GM18867 (cell line): ENCODE measurements at regions not wholly inside any gene's neighbourhood (a gene's known extent, or its start where the extent isn't known, plus 50 kb on each side); places are given as distances from the start of the nearest gene placed in this dataset.

Experiments
- ATAC-seq: cut with Tn5 transposase; IDR thresholded peaks from one replicate; pipeline ENCODE4 v1.9.1; 2021; ENCODE audit warnings: mild to moderate bottlenecking, moderate library complexity; ENCODE audit not compliant: unreplicated experiment

DNA sequence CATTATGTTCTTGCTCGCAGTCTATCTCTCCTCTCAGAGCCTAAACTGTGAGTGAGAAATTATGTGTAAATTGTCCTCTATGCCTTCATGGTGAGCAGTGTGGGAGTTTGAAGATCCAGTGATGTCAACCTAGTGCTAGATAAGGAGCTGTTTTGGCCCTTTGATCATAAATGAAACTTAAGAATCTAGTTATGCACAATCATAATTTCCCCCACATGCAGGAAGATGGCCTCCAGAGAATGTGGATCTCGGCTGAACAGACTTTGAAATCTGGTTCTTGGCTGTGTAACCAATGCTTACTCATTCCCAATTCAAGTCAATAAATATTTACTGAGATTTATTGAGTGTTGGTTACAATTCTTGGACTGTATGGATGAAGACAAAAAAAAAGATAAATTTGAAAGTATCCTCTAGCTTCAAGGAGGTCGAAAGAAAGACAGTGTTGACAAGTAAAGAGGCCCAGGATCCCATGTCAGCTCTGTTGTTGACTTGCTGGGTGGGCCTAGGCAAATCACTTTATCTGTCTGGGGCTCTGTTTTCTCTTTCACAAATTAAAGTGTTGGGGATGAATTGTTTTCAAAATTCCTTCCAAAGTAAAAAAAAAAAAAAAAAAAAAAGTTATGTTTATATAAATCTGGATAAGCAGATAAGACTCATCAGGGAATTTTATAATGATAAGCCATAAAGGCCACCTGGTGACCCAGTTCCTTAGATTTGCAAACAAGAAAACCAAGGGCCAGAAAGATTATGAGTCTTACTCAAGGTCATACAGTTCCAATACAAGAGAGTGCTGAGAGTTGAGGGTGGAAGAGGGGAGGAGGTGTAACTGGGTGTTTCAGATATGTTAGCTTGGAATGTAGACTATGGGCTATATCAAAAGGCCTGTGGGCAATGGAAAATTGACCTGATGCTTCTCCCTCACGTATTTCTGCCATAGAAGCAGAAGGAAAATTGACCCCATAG, 969.9 kb downstream of the KCNMA1 start:
- ATAC-seq = no peak

DNA sequence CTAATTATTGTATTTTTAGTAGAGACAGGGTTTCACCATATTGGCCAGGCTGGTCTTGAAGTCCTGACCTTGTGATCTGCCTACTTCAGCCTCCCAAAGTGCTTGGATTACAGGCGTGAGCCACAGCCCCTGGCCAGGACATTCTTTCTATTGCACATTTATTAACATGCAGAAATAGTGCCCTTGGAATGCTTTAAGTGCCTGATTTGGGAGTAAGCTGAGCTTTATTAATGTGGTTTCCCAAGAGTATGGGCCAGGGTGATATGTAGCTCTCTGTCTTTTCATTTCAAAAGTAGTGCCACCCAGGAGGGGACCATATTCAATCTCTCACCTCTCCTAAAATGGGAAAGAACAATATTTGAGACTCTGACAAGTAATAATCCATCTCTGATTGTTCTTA, 970.7 kb downstream of the KCNMA1 start:
- no peak for ATAC-seq

DNA sequence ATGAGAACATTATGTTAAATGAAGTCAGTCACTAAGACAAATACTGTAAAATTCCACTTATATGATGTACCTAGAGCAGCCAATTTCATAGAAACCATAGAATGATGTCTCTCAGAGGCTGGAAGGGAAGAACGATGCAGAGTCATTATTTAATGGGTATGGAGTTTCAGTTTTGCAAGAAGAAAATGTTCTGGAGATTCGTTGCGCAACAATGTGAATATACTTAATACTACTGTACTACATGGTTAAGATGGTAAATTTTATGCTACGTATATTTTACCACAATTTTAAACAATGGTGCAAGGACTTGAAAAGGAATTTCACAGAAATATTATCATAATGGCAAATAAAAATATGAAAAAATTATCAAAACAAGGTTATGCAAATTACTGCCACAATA, 972.6 kb downstream of the KCNMA1 start:
- ATAC-seq = no peak

DNA sequence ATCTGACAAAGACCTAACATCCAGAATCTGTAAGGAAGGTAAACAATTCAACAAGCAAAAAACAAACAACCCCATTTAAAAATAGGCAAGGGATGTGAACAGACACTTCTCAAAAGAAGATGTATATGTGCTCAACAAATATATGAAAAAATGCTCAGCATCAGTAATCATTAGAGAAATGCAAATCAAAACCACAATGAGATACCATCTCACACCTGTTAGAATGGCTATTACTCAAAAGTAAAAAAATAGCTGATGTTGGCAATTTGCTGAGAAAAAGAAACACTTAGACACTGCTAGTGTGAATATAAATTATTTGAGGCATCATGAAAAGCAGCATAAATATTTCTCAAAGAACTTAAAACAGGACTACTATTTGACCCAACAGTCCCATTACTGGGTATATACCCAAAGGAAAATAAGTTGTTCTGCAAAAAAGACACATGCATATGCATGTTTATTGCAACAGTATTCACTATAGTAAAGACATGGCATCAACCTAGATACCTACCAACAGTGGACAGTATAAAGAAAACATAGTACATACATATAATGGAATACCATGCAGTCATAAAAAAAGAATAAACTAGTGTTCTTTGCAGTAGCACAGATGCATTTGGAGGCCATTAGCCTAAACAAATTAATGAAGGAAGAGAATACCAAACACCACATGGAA, 980.1 kb downstream of the KCNMA1 start:
- ATAC-seq = peak; percentile 94

DNA sequence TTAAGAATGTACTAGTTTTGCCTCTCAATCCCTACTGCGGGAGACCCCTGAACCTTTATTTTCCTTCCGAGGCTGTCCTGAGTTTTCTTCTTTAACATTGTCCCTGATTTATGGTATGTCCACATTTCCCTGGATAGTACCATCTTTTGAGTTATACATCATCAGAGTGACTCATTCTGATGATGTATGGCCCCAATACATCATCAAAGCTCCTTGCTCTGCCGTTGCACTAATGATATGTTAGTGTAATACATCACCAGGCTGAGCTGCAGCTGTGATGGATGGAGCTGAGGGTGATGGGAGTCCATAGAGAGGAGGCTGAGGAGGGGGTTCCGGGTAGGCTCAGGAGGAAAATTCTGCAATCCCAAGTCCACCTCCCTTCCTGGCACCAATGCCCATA, 986.5 kb downstream of the KCNMA1 start:
- ATAC-seq = no peak

DNA sequence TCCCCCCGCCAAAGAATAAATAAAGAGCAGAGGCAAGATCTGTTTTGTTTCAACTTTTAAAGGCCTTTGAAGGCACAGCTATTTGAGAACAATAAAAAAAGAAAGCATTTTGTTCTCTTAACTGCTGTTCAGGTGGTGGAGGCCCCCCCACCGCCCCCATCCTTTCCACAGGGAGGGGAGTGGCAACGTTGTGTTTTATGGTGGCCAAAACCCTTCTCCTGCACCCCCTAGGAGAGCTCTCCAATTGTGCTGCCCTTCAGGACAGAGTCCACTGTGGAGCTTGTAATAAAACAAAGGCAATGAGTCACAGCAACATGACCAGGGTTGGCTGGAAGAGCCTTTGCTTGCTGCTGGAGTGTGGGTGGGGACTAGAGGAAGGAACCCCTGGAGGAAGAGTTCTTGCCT, 987.9 kb downstream of the KCNMA1 start:
- ATAC-seq = no peak

DNA sequence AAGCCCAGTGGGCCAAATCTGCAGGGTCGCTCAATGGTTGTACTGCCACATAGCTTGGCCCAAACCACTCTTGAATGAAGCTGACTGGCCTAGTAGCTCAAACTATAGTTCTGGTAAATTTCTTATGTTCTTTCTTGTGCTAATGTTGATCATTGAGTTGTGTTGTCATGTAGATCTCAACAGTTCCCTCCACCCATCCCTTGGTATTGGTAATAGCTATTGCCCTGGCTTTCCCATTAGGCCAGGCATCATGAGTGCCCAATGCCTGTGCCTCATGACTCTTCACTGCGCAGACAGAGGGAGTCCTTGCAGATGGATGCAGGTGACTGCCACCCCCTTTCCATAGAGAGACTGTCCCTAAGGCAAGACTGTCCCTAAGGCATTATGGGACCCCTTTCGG, 988.4 kb downstream of the KCNMA1 start:
- no peak for ATAC-seq

DNA sequence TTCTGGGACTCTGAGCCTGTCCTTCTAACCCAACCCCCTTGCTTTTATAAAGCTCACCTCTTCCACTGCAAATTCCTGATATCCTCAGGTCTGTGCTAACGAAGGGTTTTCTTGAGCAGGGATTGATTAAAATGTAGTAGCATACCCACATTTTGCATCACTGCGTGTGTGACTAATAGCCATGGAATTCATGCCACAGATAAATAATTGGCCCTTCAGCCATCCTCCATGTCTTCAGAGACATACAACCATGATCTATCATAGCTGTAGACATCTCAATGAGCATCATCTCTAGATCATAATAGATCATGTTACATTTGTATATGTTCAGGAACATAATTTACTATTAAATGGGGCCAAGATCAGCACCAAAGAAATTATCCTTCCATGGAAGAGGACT, 990.3 kb downstream of the KCNMA1 start:
- ATAC-seq = no peak

DNA sequence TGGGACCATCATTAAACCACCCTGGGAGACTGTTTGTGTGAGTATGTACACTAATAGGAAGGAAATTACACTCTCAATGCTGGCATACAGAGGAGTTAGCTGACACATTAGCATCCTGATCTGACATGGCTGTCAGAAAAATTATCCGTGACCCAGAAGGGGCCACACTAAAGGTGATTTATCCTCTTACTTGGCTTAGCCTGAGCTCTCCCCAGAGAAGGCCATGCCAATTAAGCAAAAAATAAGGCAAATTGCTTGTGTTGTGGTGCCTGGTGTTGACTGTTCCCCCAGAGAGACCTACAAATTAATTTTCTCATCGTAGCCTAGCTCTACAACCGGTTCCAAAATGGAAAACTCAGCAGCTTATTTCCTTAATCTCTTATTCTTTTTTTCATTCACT, 992.3 kb downstream of the KCNMA1 start:
- ATAC-seq = no peak

DNA sequence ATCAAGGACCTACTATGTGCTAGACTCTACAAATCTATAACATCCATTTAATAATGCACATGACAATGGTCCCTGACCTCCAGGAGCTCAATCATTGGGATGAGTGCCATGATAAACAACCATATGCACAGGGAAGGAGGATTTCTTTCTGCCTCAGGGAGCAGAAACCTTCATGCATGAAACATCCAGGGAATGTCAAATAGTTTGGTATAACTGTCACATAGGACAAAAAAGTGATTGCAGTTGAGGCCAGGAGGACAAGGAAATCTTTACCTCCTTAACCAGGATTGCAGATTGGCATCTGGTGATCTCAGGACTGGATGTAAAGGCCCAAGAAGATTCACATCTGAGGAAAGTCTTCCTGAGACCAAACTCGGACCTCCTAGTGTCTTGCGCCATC, 993.1 kb downstream of the KCNMA1 start:
- ATAC-seq = no peak

DNA sequence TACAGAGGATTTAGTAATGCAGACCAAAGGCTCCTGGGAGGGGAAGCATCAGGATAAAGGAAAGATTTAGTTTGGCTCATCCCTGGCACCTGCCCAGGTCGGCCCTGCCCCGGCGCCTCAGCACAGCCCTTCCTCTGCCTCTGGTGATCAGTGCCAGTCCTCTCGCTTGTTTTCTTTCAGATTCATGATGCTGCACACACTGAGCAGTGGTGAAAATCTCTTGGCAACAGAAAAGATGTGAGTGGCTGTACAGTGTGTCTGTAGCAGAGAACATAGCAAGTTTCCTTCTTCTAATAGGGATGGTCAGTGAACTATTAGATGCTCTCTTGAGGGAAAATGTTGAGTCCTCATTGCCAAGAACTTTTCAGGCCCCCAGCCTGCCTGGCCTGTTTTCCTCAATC, 994.1 kb downstream of the KCNMA1 start:
- no peak for ATAC-seq

DNA sequence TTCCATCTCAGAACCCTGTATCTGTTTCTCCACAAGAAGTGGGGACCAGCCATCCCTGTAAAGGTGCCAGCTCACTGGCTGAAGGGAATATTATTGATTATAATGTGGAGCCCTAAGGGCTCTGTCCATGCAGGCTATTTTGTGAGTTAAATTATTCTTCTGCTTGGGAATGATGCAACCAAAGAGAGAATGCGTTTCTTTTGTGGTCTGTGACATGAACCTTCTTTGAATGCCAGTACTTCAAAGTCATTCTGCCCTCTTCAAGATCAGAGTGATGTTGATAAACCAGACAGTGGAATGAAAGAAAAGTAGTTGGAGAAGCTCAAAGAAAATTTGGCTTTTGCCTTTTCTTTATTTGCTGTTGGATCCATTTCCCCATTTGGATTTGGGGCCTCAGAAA, 995.2 kb downstream of the KCNMA1 start:
- no peak for ATAC-seq

DNA sequence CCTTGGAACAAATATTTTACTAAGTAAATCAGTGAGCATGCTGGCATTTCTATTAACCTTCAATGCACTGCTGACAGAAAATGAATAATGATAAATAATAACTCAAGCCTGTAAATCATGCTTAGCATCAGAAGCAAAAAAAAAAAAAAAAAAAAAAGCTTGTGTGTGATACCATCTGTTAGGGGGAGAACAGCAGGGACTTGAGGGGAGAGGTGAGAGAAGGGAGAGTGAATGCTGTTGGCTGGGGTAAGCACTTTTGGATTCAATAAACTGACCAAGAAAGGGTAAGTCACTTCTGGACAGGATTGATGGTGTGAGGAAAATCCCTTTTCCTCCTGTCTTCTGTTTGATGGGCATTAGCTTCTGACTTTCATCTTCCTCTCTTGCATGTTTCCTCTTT, 996.4 kb downstream of the KCNMA1 start:
- no peak for ATAC-seq

DNA sequence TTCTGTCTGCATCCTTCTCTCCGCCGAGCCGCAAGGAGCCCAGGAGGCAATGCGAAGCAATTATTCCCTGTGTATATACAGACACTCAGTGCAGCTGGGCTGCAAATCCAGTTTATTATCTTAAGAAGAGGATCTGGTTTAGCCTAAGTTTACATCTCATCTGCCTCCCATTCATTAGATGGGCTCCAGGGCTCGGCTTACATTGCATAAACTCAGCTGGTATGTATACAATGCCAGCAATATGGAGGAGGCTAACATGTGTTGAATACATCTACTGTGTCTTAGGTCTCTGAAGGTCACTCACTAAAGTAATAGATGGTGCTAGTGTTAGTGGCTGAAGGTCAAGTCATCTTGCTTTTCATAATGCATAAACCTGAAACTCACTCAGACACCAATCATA, 996.8 kb downstream of the KCNMA1 start:
- no peak for ATAC-seq

DNA sequence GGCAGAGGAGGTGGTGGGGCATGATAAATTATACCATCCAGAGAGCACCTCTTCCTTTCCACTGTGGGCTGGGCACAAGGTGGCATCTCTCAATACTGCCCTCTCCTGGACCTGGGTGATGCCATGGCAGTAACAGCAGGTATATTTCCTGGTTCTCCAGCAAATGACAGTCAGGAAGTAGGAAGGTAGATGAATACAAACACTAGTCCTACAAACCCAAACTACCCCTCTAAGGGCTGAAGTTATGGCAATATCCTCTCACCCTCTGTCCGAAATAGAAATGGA, 1004.9 kb downstream of the KCNMA1 start:
- peak; percentile 83 for ATAC-seq

DNA sequence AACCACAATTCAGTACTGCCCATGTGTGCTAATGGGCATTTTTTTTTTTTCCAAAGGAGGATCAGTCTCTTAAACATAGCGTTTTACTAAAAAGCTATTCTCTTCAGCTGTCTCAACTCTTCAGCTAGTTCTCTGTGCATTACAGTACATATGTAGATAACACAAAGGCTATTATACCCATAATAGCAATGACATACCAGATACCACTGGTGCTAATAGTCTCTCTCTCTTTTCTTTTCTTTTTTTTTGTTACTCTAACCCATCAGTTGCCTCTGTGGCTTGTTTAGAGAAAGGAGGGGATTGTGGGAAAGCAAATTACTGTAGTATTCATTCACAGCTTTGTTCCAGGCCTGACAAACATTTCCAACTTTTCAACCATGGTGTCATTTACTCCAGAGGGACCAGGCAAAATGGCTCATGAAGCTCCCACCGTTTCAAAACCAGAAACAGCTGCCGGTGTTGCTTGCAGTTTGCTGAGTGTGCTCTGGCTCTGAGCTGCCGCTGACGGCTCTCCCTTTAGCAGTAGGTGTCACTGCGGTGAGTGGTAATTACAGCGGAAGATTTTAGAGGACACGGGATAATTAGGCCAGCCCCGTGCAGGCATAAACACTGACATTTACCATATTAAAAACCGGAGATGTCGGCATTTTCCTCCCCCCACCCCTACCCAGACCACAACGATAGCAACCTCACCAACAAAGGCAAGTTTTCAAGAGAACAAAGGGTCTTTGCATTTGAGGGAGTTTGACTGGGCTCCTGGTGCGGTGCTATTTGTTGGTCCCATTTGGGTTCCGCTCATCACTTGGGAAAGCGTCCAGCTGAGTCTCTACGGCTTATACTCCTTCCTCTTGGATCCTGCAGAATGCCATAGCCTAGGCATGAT, 1005.5 kb downstream of the KCNMA1 start:
- no peak for ATAC-seq

DNA sequence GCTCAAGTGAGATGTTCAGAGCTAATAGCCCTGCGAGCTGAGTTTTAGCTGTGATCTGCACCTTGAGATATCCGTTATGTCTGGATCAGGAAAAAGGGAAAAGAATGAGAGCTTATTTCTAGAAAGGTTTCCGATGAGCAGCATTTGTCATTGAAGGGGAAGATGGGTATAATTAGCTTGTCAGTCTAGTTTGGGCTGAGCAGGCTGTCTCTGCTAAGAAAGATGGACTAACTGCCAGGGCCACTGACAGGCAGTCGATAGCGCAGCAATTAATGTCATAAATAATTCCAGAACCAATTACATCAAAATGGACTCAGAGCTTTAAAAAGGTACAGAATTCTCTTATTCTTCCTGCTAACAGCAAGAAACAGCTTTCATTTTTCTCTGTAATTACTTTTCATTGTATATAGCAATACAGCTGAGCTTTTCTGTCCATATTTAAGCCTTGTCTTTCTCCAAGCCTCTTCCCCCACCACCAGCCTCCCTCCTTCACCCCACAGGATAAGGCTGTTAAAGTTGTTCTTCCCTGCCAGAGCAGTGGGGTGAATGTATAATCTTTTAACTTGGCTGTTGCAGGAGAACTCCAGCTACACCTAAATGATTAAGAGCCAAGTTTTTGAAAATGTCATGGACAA, 1006.5 kb downstream of the KCNMA1 start:
- no peak for ATAC-seq

DNA sequence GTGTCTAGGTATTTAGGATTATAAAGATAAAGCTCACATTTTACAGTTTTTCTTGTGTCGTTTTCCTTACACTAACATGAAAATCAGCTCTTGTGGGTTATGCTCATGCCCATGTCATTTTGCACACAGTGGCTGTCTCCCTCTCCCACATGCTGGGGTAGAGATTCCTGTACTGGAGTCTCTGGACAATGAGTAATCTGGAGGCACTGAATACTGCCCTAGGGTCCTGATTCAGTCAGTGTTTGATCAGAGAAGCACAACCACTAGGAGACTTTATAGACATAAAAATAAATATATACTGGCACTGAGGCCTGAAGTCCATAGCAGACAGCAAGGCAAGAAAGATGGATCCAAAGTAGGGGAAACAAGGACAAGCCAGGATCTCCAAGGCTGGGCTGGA, 1008.8 kb downstream of the KCNMA1 start:
- ATAC-seq = no peak

DNA sequence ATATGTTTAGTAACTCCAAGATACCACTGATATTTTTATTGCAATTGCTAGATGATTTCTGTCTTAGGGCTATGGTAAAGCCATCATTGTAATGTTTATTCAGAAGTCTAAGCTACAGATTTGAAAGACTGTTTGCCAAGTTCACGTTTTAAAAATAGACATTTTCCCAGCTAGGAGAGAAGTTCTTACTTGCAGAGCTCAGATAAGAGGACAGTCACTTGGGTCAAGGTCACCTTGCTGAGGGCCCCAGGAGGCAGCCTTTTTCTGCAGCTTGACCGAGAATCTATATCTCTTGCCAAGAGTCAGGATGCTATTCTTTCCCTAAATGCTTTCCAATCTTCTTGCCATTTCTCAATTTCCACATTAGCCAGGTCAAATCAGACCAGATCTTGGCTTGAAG, 1011.2 kb downstream of the KCNMA1 start:
- no peak for ATAC-seq

DNA sequence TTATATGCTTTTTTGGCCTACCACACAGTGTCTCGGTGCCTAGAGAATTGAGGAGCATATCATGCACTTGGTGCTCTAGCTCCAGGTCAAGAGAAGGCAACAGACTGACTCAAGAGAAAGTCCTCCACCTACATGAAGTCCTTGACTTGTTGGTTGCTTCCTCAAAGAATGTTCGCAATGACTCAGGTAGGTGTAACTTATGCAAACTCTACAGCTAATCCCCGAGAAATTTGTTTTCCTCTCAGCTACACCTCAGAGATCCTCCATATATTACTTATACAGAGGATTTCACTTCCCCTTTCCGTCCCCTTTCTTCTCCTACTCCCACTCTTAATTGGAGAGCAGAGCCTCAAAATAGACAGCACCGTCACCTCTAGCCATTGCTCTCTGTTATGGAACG, 1013.1 kb downstream of the KCNMA1 start:
- peak; percentile 91 for ATAC-seq
